ENCODE measurements at regions not wholly inside any gene's neighbourhood (a gene's known extent, or its start where the extent isn't known, plus 50 kb on each side); places are given as distances from the start of the nearest gene placed in this dataset.
"Not testable (repeated sequence)": the region's sequence is repeated elsewhere in the genome, so short reads cannot be mapped to it uniquely, and the experiment has no call there.

DNA sequence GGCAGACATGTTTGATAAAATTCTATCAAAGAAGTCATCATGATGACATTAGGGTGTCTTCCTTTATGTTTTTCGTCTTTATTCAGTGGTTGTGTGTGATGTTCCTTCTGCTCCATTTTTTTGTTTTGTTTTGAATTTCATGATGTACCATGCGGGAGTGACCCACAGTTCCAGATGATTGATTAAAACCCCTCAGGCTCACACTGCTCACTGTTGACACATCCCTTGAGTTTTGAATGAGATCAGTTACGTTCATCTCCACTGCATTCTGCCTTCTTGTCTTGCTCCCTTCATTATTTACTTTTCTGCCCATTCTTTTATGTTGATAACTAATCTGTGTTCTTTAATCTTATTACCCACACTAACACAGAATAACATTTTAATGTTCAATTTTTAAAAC, 421.7 kb upstream of the ANKRD20A1 start:
- H3K27ac ChIP-seq (ENCODE audit: insufficient read depth, low read length); H4K8ac ChIP-seq (ENCODE audit: low read depth in 2 of 2, low read length in 2 of 2); H4K20me1 ChIP-seq (ENCODE audit: insufficient read depth, low read length); H3K27me3 ChIP-seq (ENCODE audit: control insufficient read depth, insufficient read depth, low read length); H2BK15ac ChIP-seq (ENCODE audit: low read depth, low read length); H3K56ac ChIP-seq (ENCODE audit: extremely low read depth, insufficient read depth, low read length); H3K4ac ChIP-seq (ENCODE audit: low read depth, low read length); H3K9me1 ChIP-seq (ENCODE audit: insufficient read depth, low read length); H3K9me3 ChIP-seq (ENCODE audit: control insufficient read depth, insufficient read depth, low read length); CTCF ChIA-PET; ATAC-seq (ENCODE audit: low read depth); H4K5ac ChIP-seq (ENCODE audit: low read depth, low read length); H3K14ac ChIP-seq (replicated peaks; ENCODE audit: low read depth, low read length); H4K91ac ChIP-seq (ENCODE audit: insufficient read depth, low read depth, low read length); H2BK120ac ChIP-seq (ENCODE audit: low read depth, low read length); H3K23ac ChIP-seq (ENCODE audit: low read depth, low read length); H3K9ac ChIP-seq (ENCODE audit: low read depth, low read length); intact Hi-C loops (cut with micrococcal nuclease); DNase-seq; POLR2A ChIA-PET (ENCODE audit: unreplicated experiment); H3K36me3 ChIP-seq (ENCODE audit: control insufficient read depth, insufficient read depth, low read length); H2BK20ac ChIP-seq (ENCODE audit: low read depth, low read length); dilution Hi-C loops (cut with HindIII; ENCODE audit: low sequenced_read_pairs, unreplicated experiment); H2BK5ac ChIP-seq (ENCODE audit: low read depth, low read length, poor library complexity, severe bottlenecking); H3K18ac ChIP-seq (ENCODE audit: low read depth, low read length); H2AK9ac ChIP-seq (replicated peaks; ENCODE audit: low read depth, low read length, poor library complexity); H3K4me3 ChIP-seq (ENCODE audit: insufficient read depth, low read depth, low read length); H2AK5ac ChIP-seq (ENCODE audit: low read depth, low read length); H2AFZ ChIP-seq (replicated peaks; ENCODE audit: low read length, poor library complexity); BruUV-seq (replicated peaks); H3K4me1 ChIP-seq (ENCODE audit: control insufficient read depth, insufficient read depth, low read length); in situ Hi-C loops (cut with MboI; ENCODE audit: low sequenced_read_pairs); H3K4me2 ChIP-seq (ENCODE audit: low read depth, low read length); H3K79me1 ChIP-seq (ENCODE audit: low read depth in 1 of 2, low read length in 2 of 2): not testable (repeated sequence)
- WGBS, 2 experiments (ENCODE audit: extremely low coverage in 2 of 2, insufficient read length in 1 of 2), result no CpG with 5 or more reads among the region's 3 CpGs

- H3K79me1 ChIP-seq (ENCODE audit: low read depth in 1 of 2, low read length in 2 of 2); DNase-seq; H3K9me1 ChIP-seq (ENCODE audit: insufficient read depth, low read length); intact Hi-C loops (cut with micrococcal nuclease); H3K4ac ChIP-seq (ENCODE audit: low read depth, low read length); H3K14ac ChIP-seq (replicated peaks; ENCODE audit: low read depth, low read length); H2AK5ac ChIP-seq (ENCODE audit: low read depth, low read length); in situ Hi-C loops (cut with MboI; ENCODE audit: low sequenced_read_pairs); H2AFZ ChIP-seq (replicated peaks; ENCODE audit: low read length, poor library complexity); H3K27me3 ChIP-seq (ENCODE audit: control insufficient read depth, insufficient read depth, low read length); H3K9me3 ChIP-seq (ENCODE audit: control insufficient read depth, insufficient read depth, low read length); H4K5ac ChIP-seq (ENCODE audit: low read depth, low read length); H3K36me3 ChIP-seq (ENCODE audit: control insufficient read depth, insufficient read depth, low read length); H3K23ac ChIP-seq (ENCODE audit: low read depth, low read length); POLR2A ChIA-PET (ENCODE audit: unreplicated experiment); H2BK15ac ChIP-seq (ENCODE audit: low read depth, low read length); H3K56ac ChIP-seq (ENCODE audit: extremely low read depth, insufficient read depth, low read length); H2AK9ac ChIP-seq (replicated peaks; ENCODE audit: low read depth, low read length, poor library complexity); H4K91ac ChIP-seq (ENCODE audit: insufficient read depth, low read depth, low read length); BruUV-seq (replicated peaks); H2BK120ac ChIP-seq (ENCODE audit: low read depth, low read length); H4K20me1 ChIP-seq (ENCODE audit: insufficient read depth, low read length); H3K4me3 ChIP-seq (ENCODE audit: insufficient read depth, low read depth, low read length); H4K8ac ChIP-seq (ENCODE audit: low read depth in 2 of 2, low read length in 2 of 2); dilution Hi-C loops (cut with HindIII; ENCODE audit: low sequenced_read_pairs, unreplicated experiment); H3K18ac ChIP-seq (ENCODE audit: low read depth, low read length); H3K9ac ChIP-seq (ENCODE audit: low read depth, low read length); H2BK20ac ChIP-seq (ENCODE audit: low read depth, low read length); H3K4me1 ChIP-seq (ENCODE audit: control insufficient read depth, insufficient read depth, low read length); ATAC-seq (ENCODE audit: low read depth); H2BK5ac ChIP-seq (ENCODE audit: low read depth, low read length, poor library complexity, severe bottlenecking); H3K4me2 ChIP-seq (ENCODE audit: low read depth, low read length); CTCF ChIA-PET; H3K27ac ChIP-seq (ENCODE audit: insufficient read depth, low read length): not testable (repeated sequence)
- WGBS, 2 experiments (ENCODE audit: extremely low coverage in 2 of 2, insufficient read length in 1 of 2), result no CpG with 5 or more reads among the region's 4 CpGs
Observed at GRCh38 chr9:67424881-67425280, 432.5 kb upstream of the SPATA31A3 start.
